MM.1S (cell line): ENCODE measurements at regions not wholly inside any gene's neighbourhood (a gene's known extent, or its start where the extent isn't known, plus 50 kb on each side); places are given as distances from the start of the nearest gene placed in this dataset.

Source experiments
- DNase-seq: peaks from one replicate; pipeline ENCODE4 v3.0.0-alpha.2; 2015
- H2AFZ ChIP-seq: fragments of 300-600 bp; sonication (generic); 2 replicates; pipeline ENCODE4 v1.6.0; 2016; ENCODE audit warnings: antibody characterized with exemption, low read length
- H3F3A ChIP-seq: fragments of 300-600 bp; sonication (generic); 2 replicates; pipeline ENCODE4 v1.6.1; 2016; ENCODE audit warnings: mild to moderate bottlenecking, antibody characterized with exemption, low read length, moderate library complexity, mixed read lengths; ENCODE audit not compliant: insufficient read depth
- H3K27ac ChIP-seq: fragments of 300-600 bp; sonication (generic); 2 replicates; pipeline ENCODE4 v1.5.1; 2016; ENCODE audit warnings: mild to moderate bottlenecking, low read length
- H3K27me3 ChIP-seq: fragments of 300-600 bp; sonication (generic); replicated peaks from 2 replicates; pipeline ENCODE4 v1.6.0; 2016; ENCODE audit warnings: low read length; ENCODE audit not compliant: insufficient read depth
- H3K36me3 ChIP-seq: fragments of 300-600 bp; sonication (generic); replicated peaks from 2 replicates; pipeline ENCODE4 v1.6.1; 2016; ENCODE audit warnings: mild to moderate bottlenecking, low read length, mixed read lengths; ENCODE audit not compliant: insufficient read depth
- H3K4me1 ChIP-seq: fragments of 300-600 bp; sonication (generic); 2 replicates; pipeline ENCODE4 v1.6.1; 2016; ENCODE audit warnings: low read length, mixed read lengths
- H3K4me2 ChIP-seq: fragments of 300-600 bp; sonication (generic); 2 replicates; pipeline ENCODE4 v1.6.0; 2016; ENCODE audit warnings: low read depth, low read length
- H3K4me3 ChIP-seq: fragments of 300-600 bp; sonication (generic); 2 replicates; pipeline ENCODE4 v1.5.1; 2016; ENCODE audit warnings: low read length, mixed read lengths
- H3K79me2 ChIP-seq: fragments of 300-600 bp; sonication (generic); 2 replicates; pipeline ENCODE4 v1.6.1; 2016; ENCODE audit warnings: mixed run types, low read length, mixed read lengths
- H3K9ac ChIP-seq: fragments of 300-600 bp; sonication (generic); 2 replicates; pipeline ENCODE4 v1.6.1; 2016; ENCODE audit warnings: low read length, mixed read lengths
- H3K9me2 ChIP-seq: fragments of 300-600 bp; sonication (generic); replicated peaks from 2 replicates; pipeline ENCODE4 v1.6.1; 2016; ENCODE audit warnings: mild to moderate bottlenecking, low read length, mixed read lengths; ENCODE audit not compliant: insufficient read depth
- H3K9me3 ChIP-seq: fragments of 300-600 bp; sonication (generic); replicated peaks from 2 replicates; pipeline ENCODE4 v1.6.1; 2016; ENCODE audit warnings: mild to moderate bottlenecking, low read length, mixed read lengths; ENCODE audit not compliant: insufficient read depth
- H4K20me1 ChIP-seq: fragments of 300-600 bp; sonication (generic); 2 replicates; pipeline ENCODE4 v1.6.1; 2016; ENCODE audit warnings: mild to moderate bottlenecking, low read length, moderate library complexity, mixed read lengths; ENCODE audit not compliant: insufficient read depth
- EZH2 ChIP-seq: fragments of 300-600 bp; sonication (generic); optimal IDR thresholded peaks from 2 replicates; pipeline ENCODE3; 2017; ENCODE audit warnings: low read depth, mild to moderate bottlenecking, antibody characterized with exemption, low read length, mixed read lengths
- EZH2phosphoT487 ChIP-seq: fragments of 300-600 bp; sonication (generic); IDR thresholded peaks from 2 replicates; pipeline ENCODE4 v1.6.1; 2018; ENCODE audit warnings: antibody characterized with exemption, low read length
- TF ChIP-seq, protein P1 (sequence below): fragments of 300-600 bp; sonication (generic); IDR thresholded peaks from 2 replicates; pipeline ENCODE4 v1.5.1; 2016; ENCODE audit warnings: antibody characterized with exemption, low read length, mixed read lengths

DNA sequence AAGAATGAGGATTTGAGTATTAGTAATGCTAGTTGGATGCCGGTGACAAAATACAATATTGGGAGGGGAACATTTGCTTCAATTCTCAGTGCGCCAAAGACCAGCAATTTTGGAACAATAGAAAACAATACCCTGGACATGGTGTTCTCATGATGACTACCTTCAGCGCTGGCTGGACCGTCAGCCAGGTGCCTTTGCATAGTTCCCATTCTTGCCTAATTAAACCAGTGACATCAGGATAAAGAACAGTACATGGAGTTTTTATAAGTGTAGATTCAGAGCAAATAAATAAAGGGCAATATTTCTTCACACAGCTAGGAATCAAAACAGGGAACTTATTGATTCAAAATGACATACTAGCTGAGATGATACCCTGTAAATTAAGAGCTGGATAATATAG, 404.8 kb upstream of the RORA start:
- no peak for TF ChIP-seq EZH2
- TF ChIP-seq, protein P1, sequence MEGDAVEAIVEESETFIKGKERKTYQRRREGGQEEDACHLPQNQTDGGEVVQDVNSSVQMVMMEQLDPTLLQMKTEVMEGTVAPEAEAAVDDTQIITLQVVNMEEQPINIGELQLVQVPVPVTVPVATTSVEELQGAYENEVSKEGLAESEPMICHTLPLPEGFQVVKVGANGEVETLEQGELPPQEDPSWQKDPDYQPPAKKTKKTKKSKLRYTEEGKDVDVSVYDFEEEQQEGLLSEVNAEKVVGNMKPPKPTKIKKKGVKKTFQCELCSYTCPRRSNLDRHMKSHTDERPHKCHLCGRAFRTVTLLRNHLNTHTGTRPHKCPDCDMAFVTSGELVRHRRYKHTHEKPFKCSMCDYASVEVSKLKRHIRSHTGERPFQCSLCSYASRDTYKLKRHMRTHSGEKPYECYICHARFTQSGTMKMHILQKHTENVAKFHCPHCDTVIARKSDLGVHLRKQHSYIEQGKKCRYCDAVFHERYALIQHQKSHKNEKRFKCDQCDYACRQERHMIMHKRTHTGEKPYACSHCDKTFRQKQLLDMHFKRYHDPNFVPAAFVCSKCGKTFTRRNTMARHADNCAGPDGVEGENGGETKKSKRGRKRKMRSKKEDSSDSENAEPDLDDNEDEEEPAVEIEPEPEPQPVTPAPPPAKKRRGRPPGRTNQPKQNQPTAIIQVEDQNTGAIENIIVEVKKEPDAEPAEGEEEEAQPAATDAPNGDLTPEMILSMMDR, result no peak
- no peak for TF ChIP-seq EZH2phosphoT487
- H3K4me3 ChIP-seq, result no peak overlapping the region
- H3K4me2 ChIP-seq, result no peak overlapping the region
- H3K27ac ChIP-seq, result no peak overlapping the region
- no peaks in the 10 kb centered on the region for H3K36me3 ChIP-seq
- no peaks in the 10 kb centered on the region for H3K27me3 ChIP-seq
- H2AFZ ChIP-seq, result no peak overlapping the region
- no peak for DNase-seq
- no peaks in the 10 kb centered on the region for H3K9me2 ChIP-seq
- H3K79me2 ChIP-seq, result no peaks in the 10 kb centered on the region
- H3F3A ChIP-seq, result no peaks in the 10 kb centered on the region
- H3K9ac ChIP-seq, result no peak overlapping the region
- no peaks in the 10 kb centered on the region for H4K20me1 ChIP-seq
- no peaks in the 10 kb centered on the region for H3K9me3 ChIP-seq
- H3K4me1 ChIP-seq, result no peaks in the 10 kb centered on the region

DNA sequence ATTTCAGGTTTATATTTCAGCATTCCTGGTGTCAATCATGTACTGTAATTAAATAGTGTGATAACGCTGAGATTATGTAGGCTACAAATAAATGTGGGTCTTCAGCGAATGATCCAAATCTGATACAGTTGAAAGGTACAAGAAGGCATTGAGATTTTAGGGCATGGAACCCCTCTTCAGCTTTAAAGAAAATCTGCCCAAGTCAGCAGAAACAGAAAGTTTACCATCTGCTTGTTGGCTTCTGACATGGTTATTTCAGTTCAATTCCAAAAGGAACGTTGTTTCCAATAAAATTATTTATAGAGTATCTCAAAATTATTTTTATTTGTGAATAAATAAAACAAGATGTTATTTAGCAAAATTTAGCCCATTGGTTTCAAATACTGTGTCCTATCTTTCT, 400.2 kb upstream of the RORA start:
- DNase-seq, result no peak
- Histone ChIP-seq H3F3A (no peaks in the 10 kb centered on the region), H4K20me1 (no peaks in the 10 kb centered on the region), H3K9me2 (no peaks in the 10 kb centered on the region), H3K4me2 (no peak overlapping the region), H3K79me2 (no peaks in the 10 kb centered on the region), H3K36me3 (no peaks in the 10 kb centered on the region), H3K27ac (no peak overlapping the region), H3K4me3 (no peak overlapping the region), H2AFZ (no peak overlapping the region), H3K9me3 (no peaks in the 10 kb centered on the region), H3K27me3 (no peaks in the 10 kb centered on the region), H3K9ac (no peak overlapping the region), H3K4me1 (no peaks in the 10 kb centered on the region)
- no peak for TF ChIP-seq EZH2phosphoT487
- no peak for TF ChIP-seq EZH2
- TF ChIP-seq, protein P1, result no peak

DNA sequence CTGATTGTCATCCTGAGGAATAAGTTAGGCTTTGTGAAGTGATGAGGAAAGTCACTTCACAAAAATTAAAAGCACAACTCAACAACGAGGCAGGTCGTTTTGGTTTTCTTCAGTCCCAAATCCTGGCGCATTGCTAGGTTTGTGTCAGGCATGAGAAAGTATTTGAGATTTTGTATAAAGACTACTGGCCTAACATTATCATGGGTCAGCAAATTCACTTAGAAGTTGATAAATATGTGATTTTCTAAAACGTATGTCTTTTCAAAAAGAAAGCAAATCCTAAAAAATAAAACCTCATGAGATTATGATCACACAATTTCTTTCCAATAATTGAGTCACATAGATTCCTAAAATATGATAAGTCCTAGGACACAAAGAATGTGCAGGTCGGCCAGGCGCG, 395.8 kb upstream of the RORA start:
- Histone ChIP-seq H3K9ac (no peak overlapping the region), H3K27me3 (no peaks in the 10 kb centered on the region), H3K27ac (no peak overlapping the region), H3K4me1 (no peaks in the 10 kb centered on the region), H3K9me2 (no peaks in the 10 kb centered on the region), H3K79me2 (no peaks in the 10 kb centered on the region), H3K4me3 (no peak overlapping the region), H3K9me3 (no peaks in the 10 kb centered on the region), H4K20me1 (no peaks in the 10 kb centered on the region), H3K36me3 (no peaks in the 10 kb centered on the region), H3F3A (no peaks in the 10 kb centered on the region), H3K4me2 (no peak overlapping the region), H2AFZ (no peak overlapping the region)
- no peak for DNase-seq
- TF ChIP-seq EZH2phosphoT487, result no peak
- TF ChIP-seq, protein P1, result no peak
- TF ChIP-seq EZH2, result no peak

DNA sequence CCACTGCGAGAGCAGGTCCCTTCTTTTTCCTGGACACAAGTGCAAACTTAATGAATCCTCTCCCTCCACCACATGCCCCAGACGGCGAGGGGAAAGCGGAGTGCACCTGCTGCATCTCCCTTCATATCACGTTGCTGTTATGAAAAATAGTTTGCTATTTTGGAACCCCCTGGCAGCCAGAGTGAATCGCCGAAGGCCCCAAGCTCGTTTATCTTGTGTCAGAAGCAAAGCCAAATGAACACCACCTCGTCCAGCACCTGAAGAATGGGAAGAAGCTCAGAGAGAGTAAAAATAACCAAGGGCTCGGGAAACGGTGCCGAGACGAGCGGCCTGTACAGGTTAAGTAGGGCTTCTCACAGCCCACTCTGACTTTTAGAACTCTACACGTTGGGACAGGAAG, 394.6 kb upstream of the RORA start:
- no peak overlapping the region for H3K27ac ChIP-seq
- no peaks in the 10 kb centered on the region for H3F3A ChIP-seq
- TF ChIP-seq EZH2phosphoT487, result no peak
- no peak for TF ChIP-seq EZH2
- TF ChIP-seq, protein P1, result no peak
- no peaks in the 10 kb centered on the region for H3K9me3 ChIP-seq
- no peak overlapping the region for H3K4me3 ChIP-seq
- no peaks in the 10 kb centered on the region for H3K79me2 ChIP-seq
- no peak overlapping the region for H3K4me2 ChIP-seq
- H3K36me3 ChIP-seq, result no peaks in the 10 kb centered on the region
- no peaks in the 10 kb centered on the region for H4K20me1 ChIP-seq
- DNase-seq, result no peak
- no peaks in the 10 kb centered on the region for H3K9me2 ChIP-seq
- no peaks in the 10 kb centered on the region for H3K27me3 ChIP-seq
- H3K9ac ChIP-seq, result no peak overlapping the region
- H3K4me1 ChIP-seq, result no peaks in the 10 kb centered on the region
- no peak overlapping the region for H2AFZ ChIP-seq
